ENCODE measurements at regions not wholly inside any gene's neighbourhood (a gene's known extent, or its start where the extent isn't known, plus 50 kb on each side); places are given as distances from the start of the nearest gene placed in this dataset.

DNA sequence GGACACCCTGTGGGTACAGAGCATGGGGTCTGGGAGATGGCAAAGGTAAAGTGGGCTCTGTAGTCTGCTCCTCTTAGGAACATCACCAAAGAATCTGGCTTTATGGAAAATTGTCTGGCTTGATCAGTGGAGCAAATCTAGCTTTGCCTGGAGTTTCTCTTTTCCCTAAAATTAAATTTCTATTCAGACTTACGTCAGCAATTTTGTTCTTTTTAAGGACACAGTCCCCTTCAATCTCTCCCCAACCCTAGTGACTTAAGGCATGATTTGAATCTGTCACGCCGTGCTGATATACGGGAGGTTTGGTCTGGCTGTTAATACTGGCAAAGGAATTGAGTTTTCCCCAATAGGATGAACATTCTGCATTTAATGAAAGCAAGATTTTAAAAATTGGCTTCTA is 72.3 kb upstream of the ERCC6L2 start:
- H3K79me2 ChIP-seq (ENCODE audit: control insufficient read depth, low read length): no peaks in the 10 kb centered on the region
- H3K9me3 ChIP-seq (ENCODE audit: control insufficient read depth, insufficient read depth, low read length): peaks cover 3% of the 10 kb centered on the region; the same call in 1 of the 2 replicates
- TF ChIP-seq, protein P1, sequence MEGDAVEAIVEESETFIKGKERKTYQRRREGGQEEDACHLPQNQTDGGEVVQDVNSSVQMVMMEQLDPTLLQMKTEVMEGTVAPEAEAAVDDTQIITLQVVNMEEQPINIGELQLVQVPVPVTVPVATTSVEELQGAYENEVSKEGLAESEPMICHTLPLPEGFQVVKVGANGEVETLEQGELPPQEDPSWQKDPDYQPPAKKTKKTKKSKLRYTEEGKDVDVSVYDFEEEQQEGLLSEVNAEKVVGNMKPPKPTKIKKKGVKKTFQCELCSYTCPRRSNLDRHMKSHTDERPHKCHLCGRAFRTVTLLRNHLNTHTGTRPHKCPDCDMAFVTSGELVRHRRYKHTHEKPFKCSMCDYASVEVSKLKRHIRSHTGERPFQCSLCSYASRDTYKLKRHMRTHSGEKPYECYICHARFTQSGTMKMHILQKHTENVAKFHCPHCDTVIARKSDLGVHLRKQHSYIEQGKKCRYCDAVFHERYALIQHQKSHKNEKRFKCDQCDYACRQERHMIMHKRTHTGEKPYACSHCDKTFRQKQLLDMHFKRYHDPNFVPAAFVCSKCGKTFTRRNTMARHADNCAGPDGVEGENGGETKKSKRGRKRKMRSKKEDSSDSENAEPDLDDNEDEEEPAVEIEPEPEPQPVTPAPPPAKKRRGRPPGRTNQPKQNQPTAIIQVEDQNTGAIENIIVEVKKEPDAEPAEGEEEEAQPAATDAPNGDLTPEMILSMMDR (IDR thresholded peaks at IDR 0.05; ENCODE audit: low read depth, low read length, poor library complexity, severe bottlenecking): no peak
- TF ChIP-seq EZH2phosphoT487 (IDR thresholded peaks at IDR 0.05; ENCODE audit: borderline replicate concordance, low read length): no peak
- H4K20me1 ChIP-seq (ENCODE audit: control insufficient read depth, insufficient read depth, low read depth, low read length): no peaks in the 10 kb centered on the region
- H3F3A ChIP-seq (ENCODE audit: control insufficient read depth, insufficient read depth): no peaks in the 10 kb centered on the region
- 0 out of 2 replicates have a peak, but pooled peaks cover 6% of the 10 kb centered on the region for H3K4me1 ChIP-seq (ENCODE audit: control insufficient read depth, low read length)
- no peak overlapping the region for H3K4me2 ChIP-seq (ENCODE audit: low read length)
- H3K9me2 ChIP-seq (replicated peaks; ENCODE audit: control insufficient read depth, low read length): no peaks in the 10 kb centered on the region
- peaks cover 8% of the 10 kb centered on the region for H3K27me3 ChIP-seq (ENCODE audit: control insufficient read depth, low read length)
- no peak overlapping the region for H3K4me3 ChIP-seq (ENCODE audit: low read length)
- H3K36me3 ChIP-seq (ENCODE audit: control insufficient read depth, low read length): no peaks in the 10 kb centered on the region
- no peak overlapping the region for H3K27ac ChIP-seq (ENCODE audit: low read depth, low read length)

DNA sequence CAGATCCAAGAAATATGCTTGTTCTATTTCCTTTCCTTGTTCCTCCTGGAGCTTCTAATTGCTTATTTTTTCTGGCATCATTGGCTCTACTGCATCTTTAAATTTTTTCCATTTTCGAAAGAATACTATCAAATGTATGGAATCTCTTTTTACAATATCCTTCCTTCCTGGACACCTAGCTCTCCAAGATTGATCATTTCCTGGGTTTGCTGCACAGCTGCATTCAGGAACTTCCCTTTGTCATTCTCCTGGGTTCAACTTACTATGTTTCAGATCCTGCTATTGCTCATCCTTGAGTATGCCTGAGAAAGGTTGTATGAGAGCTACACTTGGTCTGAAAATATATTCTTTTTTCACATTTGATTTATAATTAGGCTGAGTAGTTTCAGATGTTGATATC is 73.7 kb upstream of the ERCC6L2 start:
- 0 out of 2 replicates have a peak, but pooled peaks cover 4% of the 10 kb centered on the region for H3K27me3 ChIP-seq (ENCODE audit: control insufficient read depth, low read length)
- H3K79me2 ChIP-seq (ENCODE audit: control insufficient read depth, low read length): no peaks in the 10 kb centered on the region
- no peak overlapping the region for H3K4me2 ChIP-seq (ENCODE audit: low read length)
- peaks cover 3% of the 10 kb centered on the region; the same call in 1 of the 2 replicates for H3K9me3 ChIP-seq (ENCODE audit: control insufficient read depth, insufficient read depth, low read length)
- H3F3A ChIP-seq (ENCODE audit: control insufficient read depth, insufficient read depth): no peaks in the 10 kb centered on the region
- H3K4me3 ChIP-seq (ENCODE audit: low read length): no peak overlapping the region
- H4K20me1 ChIP-seq (ENCODE audit: control insufficient read depth, insufficient read depth, low read depth, low read length): no peaks in the 10 kb centered on the region
- H3K9me2 ChIP-seq (replicated peaks; ENCODE audit: control insufficient read depth, low read length): no peaks in the 10 kb centered on the region
- TF ChIP-seq EZH2phosphoT487 (IDR thresholded peaks at IDR 0.05; ENCODE audit: borderline replicate concordance, low read length): no peak
- TF ChIP-seq, protein P1 (IDR thresholded peaks at IDR 0.05; ENCODE audit: low read depth, low read length, poor library complexity, severe bottlenecking): no peak
- H3K27ac ChIP-seq (ENCODE audit: low read depth, low read length): no peak overlapping the region
- H3K36me3 ChIP-seq (ENCODE audit: control insufficient read depth, low read length): no peaks in the 10 kb centered on the region
- no peaks in the 10 kb centered on the region for H3K4me1 ChIP-seq (ENCODE audit: control insufficient read depth, low read length)

DNA sequence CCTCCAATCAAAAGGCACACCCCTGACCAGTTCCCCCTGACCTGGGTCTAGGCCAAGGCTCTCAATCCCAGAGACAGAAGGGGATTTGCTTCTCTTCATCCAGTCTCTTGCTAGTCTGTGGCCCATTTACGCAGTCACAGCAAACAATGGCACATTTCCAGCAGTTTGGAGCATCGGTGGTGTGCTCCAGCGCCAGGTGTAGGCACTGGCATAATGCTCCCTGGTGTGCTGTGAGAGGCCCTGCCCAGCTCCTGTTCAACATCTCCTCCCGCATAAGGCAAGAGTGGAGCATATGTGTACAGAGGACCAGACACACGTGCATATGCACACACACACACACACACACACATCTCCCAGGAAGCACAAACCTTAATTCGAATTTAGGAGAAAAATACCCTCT is 79.5 kb upstream of the ERCC6L2 start:
- no peaks in the 10 kb centered on the region for H3K9me2 ChIP-seq (replicated peaks; ENCODE audit: control insufficient read depth, low read length)
- H3F3A ChIP-seq (ENCODE audit: control insufficient read depth, insufficient read depth): no peaks in the 10 kb centered on the region
- H3K79me2 ChIP-seq (ENCODE audit: control insufficient read depth, low read length): no peaks in the 10 kb centered on the region
- no peaks in the 10 kb centered on the region for H3K36me3 ChIP-seq (ENCODE audit: control insufficient read depth, low read length)
- no peaks in the 10 kb centered on the region for H3K4me1 ChIP-seq (ENCODE audit: control insufficient read depth, low read length)
- H3K9me3 ChIP-seq (ENCODE audit: control insufficient read depth, insufficient read depth, low read length): no peaks in the 10 kb centered on the region
- H3K4me3 ChIP-seq (ENCODE audit: low read length): no peak overlapping the region
- no peaks in the 10 kb centered on the region; the same call in 1 of the 2 replicates for H3K27me3 ChIP-seq (ENCODE audit: control insufficient read depth, low read length)
- no peak for TF ChIP-seq EZH2phosphoT487 (IDR thresholded peaks at IDR 0.05; ENCODE audit: borderline replicate concordance, low read length)
- TF ChIP-seq, protein P1 (IDR thresholded peaks at IDR 0.05; ENCODE audit: low read depth, low read length, poor library complexity, severe bottlenecking): no peak
- no peak overlapping the region for H3K27ac ChIP-seq (ENCODE audit: low read depth, low read length)
- H3K4me2 ChIP-seq (ENCODE audit: low read length): no peak overlapping the region
- no peaks in the 10 kb centered on the region for H4K20me1 ChIP-seq (ENCODE audit: control insufficient read depth, insufficient read depth, low read depth, low read length)
